HepG2 (cell line): ENCODE measurements at regions not wholly inside any gene's neighbourhood (a gene's known extent, or its start where the extent isn't known, plus 50 kb on each side); places are given as distances from the start of the nearest gene placed in this dataset.
A peak's percentile ranks its signal among the peaks of the same experiment; 100 is the strongest.

Source experiments
- ADNP ChIP-seq: sonication (generic); formaldehyde crosslinking; IDR thresholded peaks from 2 replicates; pipeline ENCODE4 v1.4.0; 2020; ENCODE audit warnings: missing genetic modification reagents
- BHLHE40 ChIP-seq: IDR thresholded peaks from 2 replicates; pipeline ENCODE4 v1.6.1; 2011; ENCODE audit warnings: low read length, improper control_type of control experiment
- E2F2 ChIP-seq: sonication (generic); formaldehyde crosslinking; IDR thresholded peaks from 2 replicates; pipeline ENCODE4 v1.4.0; 2020; ENCODE audit warnings: missing genetic modification reagents, borderline replicate concordance
- FOXA3 ChIP-seq: IDR thresholded peaks from 2 replicates; pipeline ENCODE4 v1.6.1; 2016; ENCODE audit warnings: missing genetic modification reagents, missing compliant biosample characterization
- HMG20A ChIP-seq: IDR thresholded peaks from 2 replicates; pipeline ENCODE4 v1.6.1; 2016; ENCODE audit warnings: borderline replicate concordance
- HMGXB4 ChIP-seq, 2 experiments: sonication (generic) in 1 of 2; formaldehyde crosslinking in 1 of 2; IDR thresholded peaks; 2 replicates each; pipeline versions ENCODE4 v1.4.0 to v1.6.1; 2018 to 2020; ENCODE audit warnings: missing genetic modification reagents in 2 of 2, borderline replicate concordance in 1 of 2, low read depth in 1 of 2, mild to moderate bottlenecking in 1 of 2, missing biosample characterization in 1 of 2
- HOXA9 ChIP-seq: sonication (generic); formaldehyde crosslinking; IDR thresholded peaks from 2 replicates; pipeline ENCODE4 v1.8.1; 2022; ENCODE audit warnings: missing genetic modification reagents, mild to moderate bottlenecking, moderate library complexity, borderline replicate concordance
- NCOA1 ChIP-seq: sonication (generic); formaldehyde crosslinking; IDR thresholded peaks from 2 replicates; pipeline ENCODE4 v1.9.0; 2021; ENCODE audit warnings: missing genetic modification reagents
- PAWR ChIP-seq: sonication (generic); formaldehyde crosslinking; IDR thresholded peaks from 2 replicates; pipeline ENCODE4 v1.4.0; 2020; ENCODE audit warnings: missing genetic modification reagents, mild to moderate bottlenecking, borderline replicate concordance
- PPARG ChIP-seq: conservative IDR thresholded peaks from 2 replicates; pipeline ENCODE4 v1.6.1; 2016; ENCODE audit warnings: missing biosample characterization, missing genetic modification reagents
- SALL1 ChIP-seq: sonication (generic); formaldehyde crosslinking; IDR thresholded peaks from 2 replicates; pipeline ENCODE4 v1.8.0; 2022; ENCODE audit warnings: mild to moderate bottlenecking, missing genetic modification reagents
- SP1 ChIP-seq, 2 experiments: fragments of 450-650 bp in 1 of 2; sonication (generic) in 1 of 2; formaldehyde crosslinking in 1 of 2; IDR thresholded peaks; 2 replicates each; pipeline versions ENCODE4 v1.4.0 to v1.6.1; 2016 to 2020; ENCODE audit warnings: missing genetic modification reagents in 1 of 2
- XRCC5 ChIP-seq: fragments of 200-400 bp; formaldehyde crosslinking; optimal IDR thresholded peaks from 2 replicates; pipeline ENCODE3; 2017; ENCODE audit warnings: mild to moderate bottlenecking, low read length
- ZBTB8A ChIP-seq: sonication (generic); formaldehyde crosslinking; IDR thresholded peaks from 2 replicates; pipeline ENCODE4 v1.4.0; 2020; ENCODE audit warnings: mild to moderate bottlenecking, low read depth, missing genetic modification reagents, borderline replicate concordance
- ZNF598 ChIP-seq: sonication (generic); formaldehyde crosslinking; IDR thresholded peaks from 2 replicates; pipeline ENCODE4 v1.5.1; 2020; ENCODE audit warnings: mild to moderate bottlenecking, missing genetic modification reagents, borderline replicate concordance
- ZNF780A ChIP-seq: sonication (generic); formaldehyde crosslinking; IDR thresholded peaks from 2 replicates; pipeline ENCODE4 v1.8.0; 2022; ENCODE audit warnings: mild to moderate bottlenecking, missing genetic modification reagents, moderate library complexity
- ZNF879 ChIP-seq: sonication (generic); formaldehyde crosslinking; IDR thresholded peaks from 2 replicates; pipeline ENCODE4 v1.8.1; 2023; ENCODE audit warnings: missing genetic modification reagents
- TF ChIP-seq, protein P1 (sequence below): sonication (generic); formaldehyde crosslinking; IDR thresholded peaks from 2 replicates; pipeline ENCODE4 v1.9.0; 2022; ENCODE audit warnings: low read depth, missing genetic modification reagents
- TF ChIP-seq, protein P2 (sequence below): IDR thresholded peaks from 2 replicates; pipeline ENCODE4 v1.6.1; 2018; ENCODE audit warnings: missing genetic modification reagents
- TF ChIP-seq, protein P3 (sequence below): sonication (generic); formaldehyde crosslinking; IDR thresholded peaks from 2 replicates; pipeline ENCODE4 v1.4.0; 2020; ENCODE audit warnings: missing genetic modification reagents, mild to moderate bottlenecking, borderline replicate concordance
- TF ChIP-seq, protein P4 (sequence below): IDR thresholded peaks from 2 replicates; pipeline ENCODE4 v1.6.1; 2016

- peak; percentile 97 for TF ChIP-seq SALL1 (CRISPR knock-in tag)
- TF ChIP-seq, protein P1, sequence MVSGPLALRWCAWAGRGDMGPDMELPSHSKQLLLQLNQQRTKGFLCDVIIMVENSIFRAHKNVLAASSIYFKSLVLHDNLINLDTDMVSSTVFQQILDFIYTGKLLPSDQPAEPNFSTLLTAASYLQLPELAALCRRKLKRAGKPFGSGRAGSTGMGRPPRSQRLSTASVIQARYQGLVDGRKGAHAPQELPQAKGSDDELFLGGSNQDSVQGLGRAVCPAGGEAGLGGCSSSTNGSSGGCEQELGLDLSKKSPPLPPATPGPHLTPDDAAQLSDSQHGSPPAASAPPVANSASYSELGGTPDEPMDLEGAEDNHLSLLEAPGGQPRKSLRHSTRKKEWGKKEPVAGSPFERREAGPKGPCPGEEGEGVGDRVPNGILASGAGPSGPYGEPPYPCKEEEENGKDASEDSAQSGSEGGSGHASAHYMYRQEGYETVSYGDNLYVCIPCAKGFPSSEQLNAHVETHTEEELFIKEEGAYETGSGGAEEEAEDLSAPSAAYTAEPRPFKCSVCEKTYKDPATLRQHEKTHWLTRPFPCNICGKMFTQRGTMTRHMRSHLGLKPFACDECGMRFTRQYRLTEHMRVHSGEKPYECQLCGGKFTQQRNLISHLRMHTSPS: peak; percentile 57; the same call in 1 of the 2 replicates
- no peak for TF ChIP-seq SP1 (IDR thresholded peaks at IDR 0.05)
- peak; percentile 40; the same call in 1 of the 2 replicates for TF ChIP-seq SP1 (CRISPR knock-in tag; IDR thresholded peaks at IDR 0.05)
- TF ChIP-seq HOXA9 (CRISPR knock-in tag): no peak
- TF ChIP-seq BHLHE40: peak; percentile 55; the same call in 1 of the 2 replicates
- TF ChIP-seq ZNF879 (CRISPR knock-in tag): no peak
- peak; percentile 73 for TF ChIP-seq FOXA3 (CRISPR knock-in tag)
- TF ChIP-seq ADNP (CRISPR knock-in tag): no peak
- no peak for TF ChIP-seq E2F2
- TF ChIP-seq HMGXB4 (CRISPR knock-in tag; IDR thresholded peaks at IDR 0.05; ENCODE audit: borderline replicate concordance in 1 of 2, low read depth in 1 of 2): peak; percentile 32 to 77; a peak in 2 of 4 replicates
- TF ChIP-seq, protein P2, sequence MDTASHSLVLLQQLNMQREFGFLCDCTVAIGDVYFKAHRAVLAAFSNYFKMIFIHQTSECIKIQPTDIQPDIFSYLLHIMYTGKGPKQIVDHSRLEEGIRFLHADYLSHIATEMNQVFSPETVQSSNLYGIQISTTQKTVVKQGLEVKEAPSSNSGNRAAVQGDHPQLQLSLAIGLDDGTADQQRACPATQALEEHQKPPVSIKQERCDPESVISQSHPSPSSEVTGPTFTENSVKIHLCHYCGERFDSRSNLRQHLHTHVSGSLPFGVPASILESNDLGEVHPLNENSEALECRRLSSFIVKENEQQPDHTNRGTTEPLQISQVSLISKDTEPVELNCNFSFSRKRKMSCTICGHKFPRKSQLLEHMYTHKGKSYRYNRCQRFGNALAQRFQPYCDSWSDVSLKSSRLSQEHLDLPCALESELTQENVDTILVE: no peak
- TF ChIP-seq, protein P3, sequence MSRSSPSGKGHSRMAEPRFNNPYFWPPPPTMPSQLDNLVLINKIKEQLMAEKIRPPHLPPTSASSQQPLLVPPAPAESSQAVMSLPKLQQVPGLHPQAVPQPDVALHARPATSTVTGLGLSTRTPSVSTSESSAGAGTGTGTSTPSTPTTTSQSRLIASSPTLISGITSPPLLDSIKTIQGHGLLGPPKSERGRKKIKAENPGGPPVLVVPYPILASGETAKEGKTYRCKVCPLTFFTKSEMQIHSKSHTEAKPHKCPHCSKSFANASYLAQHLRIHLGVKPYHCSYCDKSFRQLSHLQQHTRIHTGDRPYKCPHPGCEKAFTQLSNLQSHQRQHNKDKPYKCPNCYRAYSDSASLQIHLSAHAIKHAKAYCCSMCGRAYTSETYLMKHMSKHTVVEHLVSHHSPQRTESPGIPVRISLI (CRISPR knock-in tag): peak; percentile 25; the same call in 1 of the 2 replicates
- TF ChIP-seq PPARG (CRISPR knock-in tag): no peak
- TF ChIP-seq, protein P4, sequence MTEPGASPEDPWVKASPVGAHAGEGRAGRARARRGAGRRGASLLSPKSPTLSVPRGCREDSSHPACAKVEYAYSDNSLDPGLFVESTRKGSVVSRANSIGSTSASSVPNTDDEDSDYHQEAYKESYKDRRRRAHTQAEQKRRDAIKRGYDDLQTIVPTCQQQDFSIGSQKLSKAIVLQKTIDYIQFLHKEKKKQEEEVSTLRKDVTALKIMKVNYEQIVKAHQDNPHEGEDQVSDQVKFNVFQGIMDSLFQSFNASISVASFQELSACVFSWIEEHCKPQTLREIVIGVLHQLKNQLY (CRISPR knock-in tag): no peak
- TF ChIP-seq NCOA1 (CRISPR knock-in tag): peak; percentile 86; the same call in 1 of the 2 replicates
- peak; percentile 83; the same call in 1 of the 2 replicates for TF ChIP-seq ZNF598 (CRISPR knock-in tag)
- TF ChIP-seq XRCC5: peak; percentile 87
- no peak for TF ChIP-seq PAWR (CRISPR knock-in tag)
- TF ChIP-seq HMG20A (CRISPR knock-in tag): peak; percentile 65; the same call in 1 of the 2 replicates
- TF ChIP-seq ZBTB8A: no peak
- TF ChIP-seq ZNF780A (CRISPR knock-in tag): no peak
Observed at GRCh38 chr10:58967551-58968388, 208.7 kb upstream of the PHYHIPL start (continued).
